Prostate gland (tissue), 2 donors: ENCODE measurements at regions not wholly inside any gene's neighbourhood (a gene's known extent, or its start where the extent isn't known, plus 50 kb on each side); places are given as distances from the start of the nearest gene placed in this dataset.

Experiments used
- DNase-seq: peaks from one replicate; pipeline ENCODE4 v3.0.0-alpha.2; 2019; ENCODE audit warnings: low spot score
- H3K27ac ChIP-seq, 2 donors: fragments of 200-600 bp; sonication (generic); 2 replicates each; pipeline ENCODE4 v1.5.1; 2017 to 2019
- H3K27me3 ChIP-seq: fragments of 200-600 bp; sonication (generic); replicated peaks from 2 replicates; pipeline ENCODE4 v1.5.1; 2019; ENCODE audit not compliant: insufficient read depth
- H3K36me3 ChIP-seq, 2 donors: fragments of 200-600 bp; sonication (generic); 1 replicate in 1 of 2; 2 replicates in 1 of 2; pipeline versions ENCODE4 v1.5.1 to v1.8.1; 2017 to 2019
- H3K4me1 ChIP-seq: fragments of 200-600 bp; sonication (generic); replicated peaks from 2 replicates; pipeline ENCODE4 v1.5.1; 2019
- H3K4me3 ChIP-seq, 2 donors: fragments of 200-600 bp; sonication (generic); 2 replicates each; pipeline ENCODE4 v1.5.1; 2017 to 2019
- H3K9me3 ChIP-seq: fragments of 200-600 bp; sonication (generic); 2 replicates; pipeline ENCODE4 v1.5.1; 2017
- POLR2A ChIP-seq: fragments of 450-650 bp; IDR thresholded peaks from one replicate; pipeline ENCODE4 v1.6.1; 2016; ENCODE audit warnings: antibody characterized with exemption, mild to moderate bottlenecking
- POLR2AphosphoS5 ChIP-seq: sonication (generic); formaldehyde crosslinking; IDR thresholded peaks from one replicate; pipeline ENCODE4 v1.6.1; 2017; ENCODE audit warnings: antibody characterized with exemption
- WGBS: methylation state at CpG from one replicate; pipeline ENCODE4 v1.1.5; 2018; 5-methylcytosine and 5-hydroxymethylcytosine counted together
- intact Hi-C: fragments of 100-400 bp; cut with DNase I; formaldehyde crosslinking; loops from one replicate; pipeline ENCODE4 v1.14.2; 2022
- TF ChIP-seq, protein P1 (sequence below), 4 experiments: fragments of 200-600 bp in 2 of 4; fragments of 450-650 bp in 2 of 4; sonication (generic) in 2 of 4; IDR thresholded peaks; 1 replicate in 3 of 4; 2 replicates in 1 of 4; pipeline ENCODE4 v1.5.1; 2016 to 2019; ENCODE audit warnings: antibody characterized with exemption in 4 of 4, mild to moderate bottlenecking in 2 of 4, moderate library complexity in 2 of 4

DNA sequence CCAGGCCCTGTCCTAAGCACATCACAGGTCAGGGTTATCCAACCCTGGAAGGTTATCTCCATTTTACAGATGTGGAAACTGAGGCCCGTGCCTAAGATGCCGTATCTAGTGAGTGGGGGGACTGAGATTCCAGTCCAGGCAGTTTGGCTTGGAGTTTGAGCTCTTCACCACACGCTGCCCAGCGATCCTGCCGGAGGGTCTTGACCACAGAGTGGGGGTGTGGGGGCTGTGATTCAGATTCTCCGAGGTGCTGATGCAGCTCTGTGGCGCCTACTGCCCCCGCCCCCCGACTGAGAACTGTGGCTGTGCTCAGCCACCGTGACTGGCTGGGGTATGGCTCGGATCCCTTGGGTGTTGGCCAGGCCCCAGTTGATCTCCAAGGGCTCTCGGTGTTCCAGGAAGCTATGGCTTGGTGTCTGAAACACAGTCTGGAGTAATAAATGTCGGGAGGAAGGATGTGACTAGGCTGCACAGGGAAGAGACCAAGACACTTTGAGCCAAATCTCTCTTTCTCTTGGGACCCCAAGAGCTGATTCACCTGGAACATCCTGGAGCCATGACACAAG, 60.6 kb upstream of the RASD2 start:
- peak; percentile 90 for DNase-seq
- peak overlapping the region; percentile 83 to 87 for H3K27ac ChIP-seq

DNA sequence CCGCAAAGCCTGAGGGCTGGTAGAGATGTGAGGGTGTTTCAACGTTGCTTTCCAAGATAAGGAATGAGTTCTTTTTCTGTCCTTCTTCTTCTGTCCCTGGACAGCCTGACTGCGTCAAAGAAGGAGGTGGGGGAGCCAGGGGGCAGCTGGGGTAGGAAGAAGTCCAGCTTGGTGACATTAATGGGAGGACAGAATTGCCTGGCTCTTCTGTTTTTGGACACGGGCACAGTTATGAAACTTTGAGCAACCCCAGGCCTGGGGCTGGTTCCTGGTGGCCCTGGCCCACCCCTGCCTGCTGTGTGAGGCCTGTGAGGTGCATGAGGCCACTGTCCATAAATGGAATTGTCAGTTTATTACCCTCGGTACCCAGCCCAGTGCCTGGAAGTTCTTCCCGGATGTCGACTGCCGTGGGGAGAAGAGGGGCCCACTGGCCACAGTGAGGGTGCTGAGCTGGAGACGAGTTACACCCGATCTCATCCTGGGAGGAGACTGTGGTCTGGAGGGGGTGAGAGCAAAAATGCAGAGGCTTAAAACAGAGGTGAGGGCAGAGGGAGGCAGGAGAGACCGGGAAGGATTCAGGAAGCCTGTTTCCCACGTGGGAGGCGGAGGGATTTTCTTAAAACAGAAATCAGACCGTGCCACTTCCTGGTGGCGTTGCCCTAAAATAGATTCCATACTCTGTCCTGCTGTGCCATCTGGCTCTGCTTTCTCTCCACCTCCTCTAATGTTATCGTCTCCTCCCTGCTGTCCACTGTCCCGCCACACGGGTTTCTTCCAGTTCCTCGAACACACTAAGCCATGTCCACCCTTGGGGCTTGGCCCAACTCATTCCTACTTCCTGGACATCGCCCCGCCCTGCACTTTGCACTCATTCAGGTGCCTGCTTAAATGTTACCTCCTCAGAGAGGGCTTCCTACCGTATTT, 59.7 kb upstream of the RASD2 start:
- Histone ChIP-seq H3K27me3 (no peaks in the 10 kb centered on the region), H3K9me3 (no peaks in the 10 kb centered on the region), H3K36me3 (no peaks in the 10 kb centered on the region), H3K4me1 (peaks cover 24% of the 10 kb centered on the region), H3K27ac (peak overlapping the region; percentile 83 to 87), H3K4me3 (no peak overlapping the region)
- DNase-seq: no peak
- intact Hi-C loops: no loop called here
- no peak for TF ChIP-seq POLR2A
- TF ChIP-seq, protein P1, sequence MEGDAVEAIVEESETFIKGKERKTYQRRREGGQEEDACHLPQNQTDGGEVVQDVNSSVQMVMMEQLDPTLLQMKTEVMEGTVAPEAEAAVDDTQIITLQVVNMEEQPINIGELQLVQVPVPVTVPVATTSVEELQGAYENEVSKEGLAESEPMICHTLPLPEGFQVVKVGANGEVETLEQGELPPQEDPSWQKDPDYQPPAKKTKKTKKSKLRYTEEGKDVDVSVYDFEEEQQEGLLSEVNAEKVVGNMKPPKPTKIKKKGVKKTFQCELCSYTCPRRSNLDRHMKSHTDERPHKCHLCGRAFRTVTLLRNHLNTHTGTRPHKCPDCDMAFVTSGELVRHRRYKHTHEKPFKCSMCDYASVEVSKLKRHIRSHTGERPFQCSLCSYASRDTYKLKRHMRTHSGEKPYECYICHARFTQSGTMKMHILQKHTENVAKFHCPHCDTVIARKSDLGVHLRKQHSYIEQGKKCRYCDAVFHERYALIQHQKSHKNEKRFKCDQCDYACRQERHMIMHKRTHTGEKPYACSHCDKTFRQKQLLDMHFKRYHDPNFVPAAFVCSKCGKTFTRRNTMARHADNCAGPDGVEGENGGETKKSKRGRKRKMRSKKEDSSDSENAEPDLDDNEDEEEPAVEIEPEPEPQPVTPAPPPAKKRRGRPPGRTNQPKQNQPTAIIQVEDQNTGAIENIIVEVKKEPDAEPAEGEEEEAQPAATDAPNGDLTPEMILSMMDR (IDR thresholded peaks at IDR 0.05): peak in 2 of 4 experiments; percentile 10 to 13
- peak; percentile 30 for TF ChIP-seq POLR2AphosphoS5
- WGBS: 32% methylated on average over 22 of the region's 22 CpGs

More for the DNA sequence above, 60.6 kb upstream of the RASD2 start:
- H3K4me1 ChIP-seq: peaks cover 24% of the 10 kb centered on the region
- no peaks in the 10 kb centered on the region for H3K9me3 ChIP-seq
- no peaks in the 10 kb centered on the region for H3K36me3 ChIP-seq
- 14% methylated on average over 13 of the region's 13 CpGs for WGBS
- TF ChIP-seq POLR2AphosphoS5: peak; percentile 87
- TF ChIP-seq, protein P1 (IDR thresholded peaks at IDR 0.05): no peak
- intact Hi-C loops: no loop called here
- no peaks in the 10 kb centered on the region for H3K27me3 ChIP-seq
- H3K4me3 ChIP-seq: no peak overlapping the region

DNA sequence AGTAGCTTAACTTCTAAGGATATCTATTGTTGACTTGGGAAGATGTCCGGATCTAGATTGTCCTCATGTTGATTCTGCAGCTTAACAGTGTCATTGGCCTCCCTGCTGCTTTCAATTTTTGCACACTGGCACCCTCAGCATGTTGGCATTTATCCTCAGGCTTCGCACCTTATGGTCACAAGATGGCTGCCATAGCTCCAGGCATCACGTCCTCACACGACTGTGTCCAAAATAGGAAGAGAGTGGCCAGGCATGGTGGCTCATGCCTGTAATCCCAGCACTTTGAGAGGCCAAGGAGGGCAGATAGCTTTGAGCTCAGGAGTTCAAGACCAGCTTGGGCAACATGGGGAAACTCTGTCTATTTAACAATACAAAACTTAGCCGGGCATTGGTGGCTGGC, 58.3 kb upstream of the RASD2 start:
- no peaks in the 10 kb centered on the region for H3K27me3 ChIP-seq
- intact Hi-C loops: no loop called here
- no peak overlapping the region for H3K4me3 ChIP-seq
- no peak for DNase-seq
- TF ChIP-seq, protein P1 (IDR thresholded peaks at IDR 0.05): no peak
- TF ChIP-seq POLR2AphosphoS5: peak; percentile 30
- TF ChIP-seq POLR2A: no peak
- H3K4me1 ChIP-seq: peaks cover 24% of the 10 kb centered on the region
- WGBS: 79% methylated on average over 5 of the region's 5 CpGs
- no peak overlapping the region for H3K27ac ChIP-seq
- no peaks in the 10 kb centered on the region for H3K36me3 ChIP-seq
- H3K9me3 ChIP-seq: no peaks in the 10 kb centered on the region

DNA sequence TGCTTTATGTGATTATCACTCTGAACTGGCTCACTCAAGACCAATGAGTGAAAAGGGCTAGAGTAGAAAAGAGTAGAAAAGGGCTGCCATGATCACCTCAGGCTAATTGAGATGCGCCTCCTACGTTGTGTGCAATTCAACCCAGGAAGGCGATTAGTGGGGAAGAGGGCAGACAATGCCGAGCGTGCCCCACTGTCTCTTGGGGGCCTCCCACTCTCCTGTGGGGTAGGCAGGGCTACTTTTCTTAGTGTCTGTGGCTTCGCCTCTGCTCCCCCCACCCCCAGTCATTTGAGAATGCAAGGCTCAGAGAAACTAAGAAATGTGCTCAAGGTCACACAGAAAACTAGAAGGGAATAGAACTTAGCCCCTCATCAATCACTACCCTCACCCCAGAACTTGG, 57.7 kb upstream of the RASD2 start:
- 93% methylated on average over 6 of the region's 6 CpGs for WGBS
- no peak overlapping the region for H3K27ac ChIP-seq
- no peaks in the 10 kb centered on the region for H3K36me3 ChIP-seq
- H3K9me3 ChIP-seq: no peaks in the 10 kb centered on the region
- intact Hi-C loops: no loop called here
- TF ChIP-seq, protein P1 (IDR thresholded peaks at IDR 0.05): no peak
- TF ChIP-seq POLR2AphosphoS5: no peak
- TF ChIP-seq POLR2A: no peak
- H3K4me3 ChIP-seq: no peak overlapping the region
- no peaks in the 10 kb centered on the region for H3K27me3 ChIP-seq
- DNase-seq: no peak
- peaks cover 24% of the 10 kb centered on the region for H3K4me1 ChIP-seq
